Type B pancreatic cell (in vitro differentiated cells): ENCODE measurements at regions not wholly inside any gene's neighbourhood (a gene's known extent, or its start where the extent isn't known, plus 50 kb on each side); places are given as distances from the start of the nearest gene placed in this dataset.

ENCODE experiments used
- DNase-seq: peaks from one replicate; pipeline ENCODE4 v3.0.0; 2021; ENCODE audit warnings: mixed read lengths; ENCODE audit not compliant: unreplicated experiment; ENCODE audit errors: extremely low spot score
- H3K27ac Mint-ChIP-seq: 2 replicates; pipeline ENCODE4 v1.8.0; 2021; ENCODE audit warnings: mild to moderate bottlenecking, mixed read lengths
- H3K27me3 Mint-ChIP-seq: 2 replicates; pipeline ENCODE4 v1.8.0; 2021; ENCODE audit warnings: mixed read lengths
- H3K36me3 Mint-ChIP-seq: 2 replicates; pipeline ENCODE4 v1.8.0; 2021; ENCODE audit warnings: mixed read lengths
- H3K4me1 Mint-ChIP-seq: one replicate; pipeline ENCODE4 v1.8.0; 2021; ENCODE audit warnings: mixed read lengths; ENCODE audit not compliant: unreplicated experiment
- H3K4me3 Mint-ChIP-seq: 2 replicates; pipeline ENCODE4 v1.8.0; 2021; ENCODE audit warnings: mild to moderate bottlenecking, mixed read lengths
- H3K9me3 Mint-ChIP-seq: 2 replicates; pipeline ENCODE4 v1.8.0; 2021; ENCODE audit warnings: mixed read lengths
- TF ChIP-seq, protein P1 (sequence below): fragments of 200-600 bp; sonication (generic); conservative IDR thresholded peaks from 2 replicates; pipeline ENCODE4 v1.5.0; 2021; ENCODE audit warnings: antibody characterized with exemption, mild to moderate bottlenecking

DNA sequence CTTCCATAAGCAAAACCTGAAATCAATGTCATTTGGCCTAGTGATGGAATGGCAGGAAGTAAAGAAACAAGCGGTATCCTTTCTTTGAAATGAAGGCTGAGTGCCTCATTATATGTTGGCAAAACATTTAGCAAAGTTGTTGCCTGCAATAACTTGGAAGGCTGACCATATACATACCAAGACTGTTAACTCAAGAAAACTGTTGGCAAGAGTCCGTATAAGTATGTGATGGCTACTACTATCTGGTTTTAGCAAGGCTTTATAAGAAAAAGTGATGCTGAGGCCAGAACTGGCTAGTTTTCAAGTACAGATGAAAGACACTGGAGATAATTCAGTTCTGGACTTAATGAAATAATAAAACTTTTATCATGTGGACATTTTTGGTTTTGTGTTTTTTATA, 356.2 kb downstream of the ZNF521 start:
- Mint-ChIP-seq H3K4me1 (peaks cover 11% of the 10 kb centered on the region), H3K9me3 (peaks cover 14% of the 10 kb centered on the region), H3K27me3 (peaks cover 3% of the 10 kb centered on the region), H3K36me3 (no peaks in the 10 kb centered on the region), H3K4me3 (no peak overlapping the region), H3K27ac (no peak overlapping the region)
- TF ChIP-seq, protein P1, sequence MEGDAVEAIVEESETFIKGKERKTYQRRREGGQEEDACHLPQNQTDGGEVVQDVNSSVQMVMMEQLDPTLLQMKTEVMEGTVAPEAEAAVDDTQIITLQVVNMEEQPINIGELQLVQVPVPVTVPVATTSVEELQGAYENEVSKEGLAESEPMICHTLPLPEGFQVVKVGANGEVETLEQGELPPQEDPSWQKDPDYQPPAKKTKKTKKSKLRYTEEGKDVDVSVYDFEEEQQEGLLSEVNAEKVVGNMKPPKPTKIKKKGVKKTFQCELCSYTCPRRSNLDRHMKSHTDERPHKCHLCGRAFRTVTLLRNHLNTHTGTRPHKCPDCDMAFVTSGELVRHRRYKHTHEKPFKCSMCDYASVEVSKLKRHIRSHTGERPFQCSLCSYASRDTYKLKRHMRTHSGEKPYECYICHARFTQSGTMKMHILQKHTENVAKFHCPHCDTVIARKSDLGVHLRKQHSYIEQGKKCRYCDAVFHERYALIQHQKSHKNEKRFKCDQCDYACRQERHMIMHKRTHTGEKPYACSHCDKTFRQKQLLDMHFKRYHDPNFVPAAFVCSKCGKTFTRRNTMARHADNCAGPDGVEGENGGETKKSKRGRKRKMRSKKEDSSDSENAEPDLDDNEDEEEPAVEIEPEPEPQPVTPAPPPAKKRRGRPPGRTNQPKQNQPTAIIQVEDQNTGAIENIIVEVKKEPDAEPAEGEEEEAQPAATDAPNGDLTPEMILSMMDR, result no peak
- DNase-seq, result no peak

DNA sequence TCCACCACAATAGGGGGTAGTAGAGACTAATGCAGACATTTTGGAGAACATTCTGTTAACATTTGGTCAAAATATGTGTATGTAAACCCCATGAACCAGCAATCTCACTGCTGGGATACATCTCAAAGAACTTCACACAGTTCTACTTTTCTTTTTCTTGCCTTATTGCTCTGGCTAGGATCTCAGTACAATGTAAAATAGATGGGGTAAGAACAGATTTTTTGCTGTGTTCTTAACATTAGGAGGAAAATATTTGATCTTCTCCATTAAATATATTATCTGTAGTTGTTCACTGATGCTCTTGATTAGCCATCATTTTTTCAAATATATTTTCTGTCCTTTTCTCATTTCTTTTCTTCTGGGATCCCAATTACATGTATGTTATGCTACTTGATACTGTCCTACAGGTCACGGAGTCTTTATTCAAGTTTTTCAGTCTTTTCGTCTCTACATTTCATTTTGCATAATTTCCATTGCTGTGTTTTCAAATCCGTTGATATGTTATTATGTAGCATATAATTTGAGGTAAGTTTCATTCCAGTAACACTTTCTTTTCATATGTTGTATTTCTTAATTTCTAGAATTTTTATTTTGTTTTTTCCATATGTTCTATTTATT, 352.2 kb downstream of the ZNF521 start:
- no peaks in the 10 kb centered on the region for H3K27me3 Mint-ChIP-seq
- H3K4me1 Mint-ChIP-seq, result no peaks in the 10 kb centered on the region
- H3K9me3 Mint-ChIP-seq, result peaks cover 14% of the 10 kb centered on the region
- no peak overlapping the region for H3K27ac Mint-ChIP-seq
- TF ChIP-seq, protein P1, result no peak
- H3K4me3 Mint-ChIP-seq, result no peak overlapping the region
- H3K36me3 Mint-ChIP-seq, result no peaks in the 10 kb centered on the region
- no peak for DNase-seq

DNA sequence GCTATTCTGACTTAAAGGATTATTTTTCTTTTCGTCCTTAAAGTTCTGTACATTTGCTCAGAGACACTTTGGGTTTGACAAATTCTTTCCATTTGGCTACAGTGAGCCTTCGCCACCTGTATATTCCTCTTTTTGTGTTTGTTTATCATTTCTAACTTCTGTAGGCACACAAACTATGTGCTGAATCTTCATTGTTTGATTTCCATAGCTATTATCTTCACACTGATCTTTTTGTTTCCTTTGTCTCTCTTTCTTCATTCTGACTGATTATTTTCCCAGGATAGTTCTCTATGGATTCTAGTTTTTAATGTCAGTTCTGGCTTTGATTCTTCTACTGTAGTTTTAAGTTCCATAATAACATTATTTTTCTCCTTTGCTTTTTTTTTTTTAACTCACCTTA, 350.2 kb downstream of the ZNF521 start:
- H3K4me3 Mint-ChIP-seq, result no peak overlapping the region

DNA sequence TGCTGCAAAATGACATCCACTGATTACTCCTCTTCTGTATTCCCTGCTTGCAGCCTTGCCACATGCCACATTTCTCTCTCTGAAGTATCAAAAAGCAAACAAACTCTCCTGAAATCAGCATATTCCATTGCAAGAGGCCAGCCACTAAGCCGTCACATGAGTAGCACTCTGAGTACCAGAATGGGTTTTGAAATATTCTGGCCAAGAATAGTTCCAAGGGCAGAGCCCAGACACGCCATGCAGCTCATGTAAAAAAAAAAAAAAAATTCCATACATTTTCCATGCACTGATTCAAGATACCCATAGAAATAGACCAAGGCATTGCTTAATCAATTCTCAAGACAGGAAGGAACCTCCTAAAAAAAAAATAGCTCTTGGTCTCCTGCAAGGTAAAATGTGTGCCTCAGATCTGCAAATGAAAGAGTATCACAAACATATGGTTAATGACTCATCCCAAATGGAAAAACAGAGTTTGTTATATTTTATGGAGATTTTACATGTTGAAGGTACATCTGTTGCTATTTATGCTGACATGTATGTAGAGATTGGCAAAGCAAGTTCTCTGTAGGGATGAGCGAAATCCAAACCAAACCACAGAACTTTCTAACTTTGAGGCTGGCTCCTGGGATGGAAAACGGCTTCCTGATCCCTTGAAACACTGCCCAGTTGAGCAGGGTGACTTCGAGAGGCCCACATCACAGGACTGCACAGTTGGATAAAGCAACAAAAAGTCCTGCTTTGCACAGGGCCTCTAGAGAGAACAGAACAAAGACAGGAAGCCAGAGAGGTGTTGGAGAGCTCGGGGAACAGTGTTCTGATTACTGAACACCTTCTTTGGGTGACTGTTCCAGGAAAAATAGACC, 346.2 kb downstream of the ZNF521 start:
- no peak overlapping the region for H3K27ac Mint-ChIP-seq
- peaks cover 12% of the 10 kb centered on the region for H3K9me3 Mint-ChIP-seq
- no peak overlapping the region for H3K4me3 Mint-ChIP-seq
- no peak for DNase-seq
- no peaks in the 10 kb centered on the region for H3K27me3 Mint-ChIP-seq
- no peaks in the 10 kb centered on the region for H3K36me3 Mint-ChIP-seq
- TF ChIP-seq, protein P1, result no peak
- H3K4me1 Mint-ChIP-seq, result peaks cover 8% of the 10 kb centered on the region

More for the DNA sequence above, 350.2 kb downstream of the ZNF521 start:
- Mint-ChIP-seq H3K27ac (no peak overlapping the region), H3K9me3 (peaks cover 18% of the 10 kb centered on the region), H3K4me1 (peaks cover 7% of the 10 kb centered on the region), H3K36me3 (no peaks in the 10 kb centered on the region), H3K27me3 (no peaks in the 10 kb centered on the region)
- TF ChIP-seq, protein P1, result no peak
- DNase-seq, result no peak

DNA sequence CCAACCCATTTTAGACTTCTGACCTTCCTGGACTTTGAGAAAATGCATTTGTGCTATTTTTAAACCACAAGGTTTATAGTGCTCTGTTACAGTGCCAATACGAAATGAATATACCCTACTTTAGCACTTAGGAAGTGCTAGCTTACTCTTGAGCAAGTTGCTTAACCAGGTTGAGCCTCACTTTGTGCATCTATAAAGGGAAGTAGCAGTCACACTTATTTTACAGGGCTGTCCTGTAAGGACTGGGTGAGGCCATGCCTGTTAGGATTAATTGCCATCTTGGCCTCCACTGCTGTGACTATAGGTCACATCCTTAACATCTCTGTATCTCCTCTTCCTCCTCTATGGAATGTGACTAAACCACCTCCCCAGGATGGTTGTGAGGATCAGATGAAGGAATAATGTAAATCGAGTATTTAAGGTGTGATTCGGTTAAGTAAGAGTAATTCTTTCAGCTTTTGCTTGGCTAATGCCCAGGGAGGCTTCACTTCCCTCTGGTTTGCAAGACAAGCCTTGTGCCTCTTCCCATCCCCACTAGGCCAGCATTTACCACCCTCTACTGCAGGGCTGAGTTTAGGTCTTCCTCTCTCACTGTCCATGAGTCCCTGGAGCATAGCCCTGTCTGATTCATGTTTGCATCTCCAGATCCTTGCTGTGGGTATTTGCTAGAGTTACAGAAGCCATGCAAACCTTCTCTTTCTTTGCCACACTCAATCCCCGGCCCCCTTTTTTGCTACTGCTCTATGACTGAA, 341.2 kb downstream of the ZNF521 start:
- Mint-ChIP-seq H3K4me3 (no peak overlapping the region), H3K27me3 (no peaks in the 10 kb centered on the region), H3K4me1 (peaks cover 11% of the 10 kb centered on the region), H3K27ac (no peak overlapping the region), H3K9me3 (peaks cover 17% of the 10 kb centered on the region), H3K36me3 (no peaks in the 10 kb centered on the region)
- DNase-seq, result no peak
- TF ChIP-seq, protein P1, result no peak
